H9 (cell line): ENCODE measurements at regions not wholly inside any gene's neighbourhood (a gene's known extent, or its start where the extent isn't known, plus 50 kb on each side); places are given as distances from the start of the nearest gene placed in this dataset.

Experiments used
- DNase-seq: peaks from one replicate; pipeline ENCODE4 v3.0.0-alpha.2; 2017
- H2AFZ ChIP-seq: one replicate; pipeline ENCODE4 v1.6.1; 2013; ENCODE audit warnings: mild to moderate bottlenecking, low read length, control low read depth, moderate library complexity
- H2AK5ac ChIP-seq: 2 replicates; pipeline ENCODE4 v1.6.1; 2013; ENCODE audit warnings: low read length, control low read depth, mixed read lengths; ENCODE audit not compliant: insufficient read length
- H2BK120ac ChIP-seq: one replicate; pipeline ENCODE4 v1.6.1; 2013; ENCODE audit warnings: low read depth, mild to moderate bottlenecking, low read length, control low read depth, inconsistent platforms; ENCODE audit not compliant: poor library complexity, severe bottlenecking
- H2BK12ac ChIP-seq: 2 replicates; pipeline ENCODE4 v1.6.1; 2013; ENCODE audit warnings: low read length, control low read depth, mixed read lengths, low read depth; ENCODE audit not compliant: insufficient read length
- H2BK15ac ChIP-seq: 2 replicates; pipeline ENCODE4 v1.6.1; 2013; ENCODE audit warnings: low read depth, low read length, control low read depth
- H2BK20ac ChIP-seq: one replicate; pipeline ENCODE4 v1.6.1; 2013; ENCODE audit warnings: low read depth, mild to moderate bottlenecking, low read length, control low read depth, inconsistent platforms; ENCODE audit not compliant: poor library complexity, severe bottlenecking
- H2BK5ac ChIP-seq: 2 replicates; pipeline ENCODE4 v1.6.1; 2013; ENCODE audit warnings: low read length, control low read depth, mixed read lengths; ENCODE audit not compliant: insufficient read length
- H3K14ac ChIP-seq: 2 replicates; pipeline ENCODE4 v1.6.1; 2013; ENCODE audit warnings: low read length, control low read depth; ENCODE audit not compliant: insufficient read depth
- H3K18ac ChIP-seq: 2 replicates; pipeline ENCODE4 v1.6.1; 2013; ENCODE audit warnings: low read depth, mild to moderate bottlenecking, mixed read lengths, low read length, control low read depth; ENCODE audit not compliant: insufficient read length
- H3K23ac ChIP-seq: 2 replicates; pipeline ENCODE4 v1.6.1; 2013; ENCODE audit warnings: low read length, control low read depth, mixed read lengths, low read depth; ENCODE audit not compliant: insufficient read length
- H3K23me2 ChIP-seq: 2 replicates; pipeline ENCODE4 v1.6.1; 2013; ENCODE audit warnings: low read depth, mild to moderate bottlenecking, mixed read lengths, low read length, control low read depth; ENCODE audit not compliant: insufficient read length, poor library complexity, severe bottlenecking
- H3K27ac ChIP-seq: 2 replicates; pipeline ENCODE4 v1.5.1; 2013; ENCODE audit warnings: low read length, control low read depth, mixed read lengths, low read depth; ENCODE audit not compliant: insufficient read length
- H3K27me3 ChIP-seq: 2 replicates; pipeline ENCODE4 v1.6.1; 2013; ENCODE audit warnings: low read length, control low read depth, inconsistent platforms; ENCODE audit not compliant: insufficient read depth
- H3K4ac ChIP-seq: 2 replicates; pipeline ENCODE4 v1.6.1; 2013; ENCODE audit warnings: low read depth, mild to moderate bottlenecking, control low read depth, inconsistent platforms, low read length, moderate library complexity
- H3K4me1 ChIP-seq: 2 replicates; pipeline ENCODE4 v1.6.1; 2013; ENCODE audit warnings: low read length, control low read depth, inconsistent platforms; ENCODE audit not compliant: insufficient read depth
- H3K4me2 ChIP-seq: 2 replicates; pipeline ENCODE4 v1.6.1; 2013; ENCODE audit warnings: low read length, control low read depth, mixed read lengths; ENCODE audit not compliant: insufficient read length, insufficient read depth
- H3K56ac ChIP-seq: 2 replicates; pipeline ENCODE4 v1.6.1; 2013; ENCODE audit warnings: low read depth, mild to moderate bottlenecking, mixed read lengths, low read length, control low read depth; ENCODE audit not compliant: insufficient read length
- H3K79me1 ChIP-seq: 2 replicates; pipeline ENCODE4 v1.6.1; 2013; ENCODE audit warnings: low read depth, mild to moderate bottlenecking, moderate library complexity, low read length, control low read depth, inconsistent platforms; ENCODE audit not compliant: insufficient read depth, poor library complexity, severe bottlenecking
- H3K79me2 ChIP-seq: 2 replicates; pipeline ENCODE4 v1.6.1; 2013; ENCODE audit warnings: low read length, control low read depth, inconsistent platforms; ENCODE audit not compliant: insufficient read depth
- H3K9ac ChIP-seq: 2 replicates; pipeline ENCODE4 v1.6.1; 2013; ENCODE audit warnings: low read length, control low read depth, mixed read lengths; ENCODE audit not compliant: insufficient read length; ENCODE audit errors: extremely low read depth
- H3K9me3 ChIP-seq: one replicate; pipeline ENCODE4 v1.6.1; 2013; ENCODE audit warnings: low read depth, low read length, inconsistent platforms; ENCODE audit not compliant: control insufficient read depth
- H3T11ph ChIP-seq: one replicate; pipeline ENCODE4 v1.6.1; 2013; ENCODE audit warnings: mild to moderate bottlenecking, low read length, control low read depth, inconsistent platforms
- H4K20me1 ChIP-seq: one replicate; pipeline ENCODE4 v1.6.1; 2013; ENCODE audit not compliant: control insufficient read depth, insufficient read length, insufficient read depth
- H4K5ac ChIP-seq: 2 replicates; pipeline ENCODE4 v1.6.1; 2013; ENCODE audit warnings: low read depth, mild to moderate bottlenecking, mixed read lengths, low read length, control low read depth; ENCODE audit not compliant: insufficient read length
- H4K8ac ChIP-seq: replicated peaks from 2 replicates; pipeline ENCODE4 v1.6.1; 2013; ENCODE audit warnings: low read length, control low read depth, mixed read lengths, low read depth; ENCODE audit not compliant: insufficient read length
- H4K91ac ChIP-seq: 2 replicates; pipeline ENCODE4 v1.6.1; 2013; ENCODE audit warnings: low read depth, mild to moderate bottlenecking, moderate library complexity, mixed read lengths, low read length, control low read depth; ENCODE audit not compliant: insufficient read length
- H3K27ac Mint-ChIP-seq, 3 experiments: 2 replicates in 2 of 3; 3 replicates in 1 of 3; pipeline ENCODE4 v1.8.0; 2020 to 2021; ENCODE audit warnings: mixed read lengths in 3 of 3, mild to moderate bottlenecking in 1 of 3, moderate library complexity in 1 of 3
- H3K27me3 Mint-ChIP-seq: 2 replicates; pipeline ENCODE4 v1.8.0; 2021; ENCODE audit warnings: low read depth, mild to moderate bottlenecking, moderate library complexity, mixed read lengths
- H3K36me3 Mint-ChIP-seq, 3 experiments: 2 replicates in 2 of 3; 3 replicates in 1 of 3; pipeline ENCODE4 v1.8.0; 2020 to 2021; ENCODE audit warnings: low read depth in 3 of 3, mixed read lengths in 3 of 3; ENCODE audit not compliant: insufficient read depth in 1 of 3
- H3K4me1 Mint-ChIP-seq, 2 experiments: 2 replicates each; pipeline ENCODE4 v1.8.0; 2020; ENCODE audit warnings: mixed read lengths in 2 of 2
- H3K4me3 Mint-ChIP-seq, 2 experiments: 2 replicates in 1 of 2; 3 replicates in 1 of 2; pipeline ENCODE4 v1.8.0; 2020 to 2021; ENCODE audit warnings: mild to moderate bottlenecking in 2 of 2, mixed read lengths in 2 of 2, moderate library complexity in 1 of 2
- H3K9me3 Mint-ChIP-seq, 2 experiments: 2 replicates in 1 of 2; 3 replicates in 1 of 2; pipeline ENCODE4 v1.8.0; 2020; ENCODE audit warnings: mild to moderate bottlenecking in 2 of 2, mixed read lengths in 2 of 2, moderate library complexity in 1 of 2
- WGBS: extraction: QIAGEN DNeasy Blood & Tissue Kit; methylation state at CpG from one replicate; pipeline ENCODE4 v1.1.7; 2013; ENCODE audit warnings: missing lambda C conversion rate, low lambda C conversion rate, mixed read lengths; ENCODE audit not compliant: insufficient read length; ENCODE audit errors: extremely low coverage; 5-methylcytosine and 5-hydroxymethylcytosine counted together
- TF ChIP-seq, protein P1 (sequence below): fragments of 200-600 bp; sonication (generic); conservative IDR thresholded peaks from 3 replicates; pipeline ENCODE4 v1.8.0; 2021; ENCODE audit warnings: antibody characterized with exemption, mild to moderate bottlenecking

DNA sequence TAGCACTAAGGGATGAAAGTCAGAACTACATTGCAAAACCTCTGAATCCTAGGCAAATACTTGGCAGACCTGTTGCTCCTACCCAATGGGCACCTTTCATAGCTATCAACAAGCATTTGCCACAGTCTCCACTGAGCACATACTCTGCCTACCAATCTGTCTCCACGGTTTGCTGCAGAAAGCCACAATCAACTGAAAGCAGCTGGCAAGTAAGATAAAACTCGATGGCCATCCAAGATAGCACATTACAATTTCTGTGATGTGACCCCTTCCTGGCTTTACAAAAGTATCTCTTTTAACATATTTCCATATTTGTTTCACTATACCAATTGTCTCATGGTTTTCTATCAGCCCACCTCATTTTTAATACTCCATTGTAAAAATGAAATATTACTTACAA is 1060.5 kb upstream of the INTU start:
- Histone ChIP-seq H3K9me3 (no peaks in the 10 kb centered on the region), H3K79me2 (no peaks in the 10 kb centered on the region), H3K18ac (no peak overlapping the region), H4K20me1 (no peaks in the 10 kb centered on the region), H3K23ac (no peak overlapping the region), H3K4ac (no peak overlapping the region), H3T11ph (no peak overlapping the region), H2BK120ac (no peak overlapping the region), H3K27me3 (no peaks in the 10 kb centered on the region), H3K4me1 (no peaks in the 10 kb centered on the region), H3K4me2 (no peak overlapping the region), H3K14ac (no peak overlapping the region), H3K23me2 (no peaks in the 10 kb centered on the region), H2AK5ac (no peak overlapping the region), H2AFZ (no peak overlapping the region), H4K91ac (no peak overlapping the region), H2BK20ac (no peak overlapping the region), H3K56ac (no peak overlapping the region), H2BK15ac (no peak overlapping the region), H3K9ac (no peak overlapping the region), H4K5ac (no peak overlapping the region), H3K79me1 (no peaks in the 10 kb centered on the region), H4K8ac (no peak overlapping the region), H2BK5ac (no peak overlapping the region), H3K27ac (no peak overlapping the region), H2BK12ac (no peak overlapping the region)
- DNase-seq: no peak
- no CpG with 5 or more reads among the region's 2 CpGs for WGBS
- TF ChIP-seq, protein P1, sequence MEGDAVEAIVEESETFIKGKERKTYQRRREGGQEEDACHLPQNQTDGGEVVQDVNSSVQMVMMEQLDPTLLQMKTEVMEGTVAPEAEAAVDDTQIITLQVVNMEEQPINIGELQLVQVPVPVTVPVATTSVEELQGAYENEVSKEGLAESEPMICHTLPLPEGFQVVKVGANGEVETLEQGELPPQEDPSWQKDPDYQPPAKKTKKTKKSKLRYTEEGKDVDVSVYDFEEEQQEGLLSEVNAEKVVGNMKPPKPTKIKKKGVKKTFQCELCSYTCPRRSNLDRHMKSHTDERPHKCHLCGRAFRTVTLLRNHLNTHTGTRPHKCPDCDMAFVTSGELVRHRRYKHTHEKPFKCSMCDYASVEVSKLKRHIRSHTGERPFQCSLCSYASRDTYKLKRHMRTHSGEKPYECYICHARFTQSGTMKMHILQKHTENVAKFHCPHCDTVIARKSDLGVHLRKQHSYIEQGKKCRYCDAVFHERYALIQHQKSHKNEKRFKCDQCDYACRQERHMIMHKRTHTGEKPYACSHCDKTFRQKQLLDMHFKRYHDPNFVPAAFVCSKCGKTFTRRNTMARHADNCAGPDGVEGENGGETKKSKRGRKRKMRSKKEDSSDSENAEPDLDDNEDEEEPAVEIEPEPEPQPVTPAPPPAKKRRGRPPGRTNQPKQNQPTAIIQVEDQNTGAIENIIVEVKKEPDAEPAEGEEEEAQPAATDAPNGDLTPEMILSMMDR: no peak
- Mint-ChIP-seq H3K27ac (no peak overlapping the region), H3K9me3 (no peaks in the 10 kb centered on the region), H3K4me3 (no peak overlapping the region), H3K36me3 (no peaks in the 10 kb centered on the region), H3K27me3 (no peaks in the 10 kb centered on the region; the same call in 1 of the 2 replicates), H3K4me1 (no peaks in the 10 kb centered on the region)
